Panc1 (cell line): ENCODE measurements at regions not wholly inside any gene's neighbourhood (a gene's known extent, or its start where the extent isn't known, plus 50 kb on each side); places are given as distances from the start of the nearest gene placed in this dataset.

Source experiments
- ATAC-seq: fragments of 200-7000 bp; cut with Tn5 transposase; 2 replicates; pipeline ENCODE4 v1.9.1; 2020; ENCODE audit warnings: mild to moderate bottlenecking, moderate library complexity
- BruUV-seq: library from RNA; stranded (reverse); fragments of 400-500 nt; replicated peaks from 2 replicates; lab custom pipeline; 2021; lab: Mats Ljungman, UMichigan
- CTCF ChIA-PET: fragments of 300-600 bp; sonication (Branson Sonifier 250); formaldehyde crosslinking; loops from one replicate; lab custom pipeline; 2022; ENCODE audit warnings: antibody characterized with exemption; lab: Charles Lee
- POLR2A ChIA-PET: fragments of 300-600 bp; sonication (Branson Sonifier 250); formaldehyde crosslinking; loops from one replicate; lab custom pipeline; 2022; ENCODE audit warnings: antibody characterized with exemption; lab: Charles Lee
- DNase-seq: peaks from one replicate; pipeline ENCODE4 v3.0.0-alpha.2; 2010; ENCODE audit warnings: low read depth, low spot score
- H3K27ac ChIP-seq: 2 replicates; pipeline ENCODE4 v1.5.1; 2011; ENCODE audit warnings: mild to moderate bottlenecking, low read length, inconsistent platforms
- H3K27me3 ChIP-seq: fragments of 200-500 bp; sonication (Bioruptor generic); 2 replicates; pipeline ENCODE4 v1.6.0; 2014; ENCODE audit warnings: low read length, inconsistent platforms; ENCODE audit not compliant: control insufficient read depth, insufficient read depth
- H3K36me3 ChIP-seq: fragments of 200-500 bp; sonication (Bioruptor generic); 2 replicates; pipeline ENCODE4 v1.5.1; 2014; ENCODE audit warnings: inconsistent platforms, mild to moderate bottlenecking, low read length, moderate library complexity; ENCODE audit not compliant: control insufficient read depth, insufficient read depth
- H3K4me1 ChIP-seq: 2 replicates; pipeline ENCODE4 v1.5.1; 2011; ENCODE audit warnings: inconsistent platforms, mild to moderate bottlenecking, low read length, moderate library complexity; ENCODE audit not compliant: control insufficient read depth, insufficient read depth
- H3K4me3 ChIP-seq, 2 experiments: 2 replicates each; pipeline ENCODE4 v1.5.1; 2011 to 2012; ENCODE audit warnings: low read depth in 2 of 2, low read length in 2 of 2, mild to moderate bottlenecking in 2 of 2, inconsistent platforms in 1 of 2, moderate library complexity in 1 of 2
- H3K9me3 ChIP-seq: fragments of 200-500 bp; sonication (Bioruptor generic); 2 replicates; pipeline ENCODE4 v1.5.1; 2014; ENCODE audit warnings: low read depth, mild to moderate bottlenecking, inconsistent platforms, low read length, moderate library complexity; ENCODE audit not compliant: control insufficient read depth, insufficient read depth
- POLR2AphosphoS5 ChIP-seq: IDR thresholded peaks from 2 replicates; pipeline ENCODE4 v1.6.1; 2012; ENCODE audit warnings: mild to moderate bottlenecking, low read depth, low read length, moderate library complexity
- SIN3A ChIP-seq: IDR thresholded peaks from 2 replicates; pipeline ENCODE4 v1.6.1; 2012; ENCODE audit warnings: low read depth, mild to moderate bottlenecking, low read length, moderate library complexity, borderline replicate concordance; ENCODE audit not compliant: insufficient read depth
- TCF7L2 ChIP-seq: IDR thresholded peaks from 2 replicates; pipeline ENCODE4 v1.6.1; 2011; ENCODE audit warnings: mild to moderate bottlenecking, low read depth, low read length, inconsistent platforms
- in situ Hi-C: cut with HindIII; loops from 2 replicates; pipeline ENCODE4 v1.10.0; 2016; ENCODE audit warnings: low sequenced_read_pairs, low pct_unique_long_range_greater_than_20kb
- intact Hi-C: fragments of 100-400 bp; cut with micrococcal nuclease; formaldehyde crosslinking; loops from one replicate; pipeline ENCODE4 v1.10.0; 2022; ENCODE audit not compliant: unreplicated experiment
- TF ChIP-seq, protein P1 (sequence below), 2 experiments: IDR thresholded peaks; 2 replicates each; pipeline ENCODE4 v1.6.1; 2011 to 2012; ENCODE audit warnings: low read depth in 2 of 2, control low read depth in 1 of 2, low read length in 1 of 2, mild to moderate bottlenecking in 1 of 2, moderate library complexity in 1 of 2; ENCODE audit not compliant: insufficient read depth in 1 of 2
- TF ChIP-seq, protein P2 (sequence below): fragments of 450-650 bp; IDR thresholded peaks from 2 replicates; pipeline ENCODE4 v1.5.1; 2017; ENCODE audit warnings: mild to moderate bottlenecking

DNA sequence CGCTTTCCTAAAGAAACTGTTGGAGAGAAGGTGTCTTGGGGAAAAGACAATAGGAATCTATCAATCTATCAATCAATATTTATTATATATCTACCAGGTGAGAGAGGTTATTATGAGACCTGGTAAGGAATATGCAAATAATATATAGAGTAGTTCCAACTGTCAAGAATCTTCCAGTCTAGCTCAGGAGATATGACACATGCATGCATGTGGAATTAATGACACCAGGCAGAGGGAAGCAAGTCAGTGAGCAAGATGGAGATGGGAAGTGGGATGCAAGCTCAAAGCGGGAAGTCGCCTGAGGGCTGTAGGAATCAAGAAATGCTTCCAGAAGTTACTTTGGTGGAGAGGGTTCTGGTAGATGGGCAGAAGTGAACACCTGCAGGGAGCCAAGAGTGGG, 187.4 kb upstream of the NRP1 start:
- ChIA-PET CTCF (no interaction called here), POLR2A (no interaction called here)

DNA sequence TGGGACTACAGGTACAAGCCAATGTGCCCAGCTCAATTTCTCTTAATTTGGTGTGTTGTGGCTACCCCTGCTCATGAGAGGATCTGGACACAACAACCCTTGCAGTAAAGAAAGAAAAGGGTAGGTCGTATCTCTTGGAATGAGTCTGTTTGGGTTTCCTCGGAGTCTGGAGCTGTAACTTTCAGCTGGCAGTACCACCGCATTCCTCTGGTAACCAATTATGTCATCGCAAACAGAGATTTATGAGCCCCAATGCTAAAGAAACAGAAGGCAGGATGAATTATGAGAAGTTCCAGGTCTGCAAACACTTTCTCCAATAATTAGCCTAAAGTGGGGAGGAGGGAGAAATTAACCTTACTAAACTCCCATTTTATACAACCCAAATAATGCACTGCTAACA, 186.6 kb upstream of the NRP1 start:
- DNase-seq (no peak), ATAC-seq (no peak)
- no peak overlapping the region for H3K27ac ChIP-seq
- H3K36me3 ChIP-seq = no peaks in the 10 kb centered on the region
- TF ChIP-seq POLR2AphosphoS5 (no peak), SIN3A (no peak), TCF7L2 (no peak)
- TF ChIP-seq, protein P1, sequence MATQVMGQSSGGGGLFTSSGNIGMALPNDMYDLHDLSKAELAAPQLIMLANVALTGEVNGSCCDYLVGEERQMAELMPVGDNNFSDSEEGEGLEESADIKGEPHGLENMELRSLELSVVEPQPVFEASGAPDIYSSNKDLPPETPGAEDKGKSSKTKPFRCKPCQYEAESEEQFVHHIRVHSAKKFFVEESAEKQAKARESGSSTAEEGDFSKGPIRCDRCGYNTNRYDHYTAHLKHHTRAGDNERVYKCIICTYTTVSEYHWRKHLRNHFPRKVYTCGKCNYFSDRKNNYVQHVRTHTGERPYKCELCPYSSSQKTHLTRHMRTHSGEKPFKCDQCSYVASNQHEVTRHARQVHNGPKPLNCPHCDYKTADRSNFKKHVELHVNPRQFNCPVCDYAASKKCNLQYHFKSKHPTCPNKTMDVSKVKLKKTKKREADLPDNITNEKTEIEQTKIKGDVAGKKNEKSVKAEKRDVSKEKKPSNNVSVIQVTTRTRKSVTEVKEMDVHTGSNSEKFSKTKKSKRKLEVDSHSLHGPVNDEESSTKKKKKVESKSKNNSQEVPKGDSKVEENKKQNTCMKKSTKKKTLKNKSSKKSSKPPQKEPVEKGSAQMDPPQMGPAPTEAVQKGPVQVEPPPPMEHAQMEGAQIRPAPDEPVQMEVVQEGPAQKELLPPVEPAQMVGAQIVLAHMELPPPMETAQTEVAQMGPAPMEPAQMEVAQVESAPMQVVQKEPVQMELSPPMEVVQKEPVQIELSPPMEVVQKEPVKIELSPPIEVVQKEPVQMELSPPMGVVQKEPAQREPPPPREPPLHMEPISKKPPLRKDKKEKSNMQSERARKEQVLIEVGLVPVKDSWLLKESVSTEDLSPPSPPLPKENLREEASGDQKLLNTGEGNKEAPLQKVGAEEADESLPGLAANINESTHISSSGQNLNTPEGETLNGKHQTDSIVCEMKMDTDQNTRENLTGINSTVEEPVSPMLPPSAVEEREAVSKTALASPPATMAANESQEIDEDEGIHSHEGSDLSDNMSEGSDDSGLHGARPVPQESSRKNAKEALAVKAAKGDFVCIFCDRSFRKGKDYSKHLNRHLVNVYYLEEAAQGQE (IDR thresholded peaks at IDR 0.05; ENCODE audit: insufficient read depth in 1 of 2, low read depth in 2 of 2, low read length in 1 of 2) = no peak
- TF ChIP-seq, protein P2, sequence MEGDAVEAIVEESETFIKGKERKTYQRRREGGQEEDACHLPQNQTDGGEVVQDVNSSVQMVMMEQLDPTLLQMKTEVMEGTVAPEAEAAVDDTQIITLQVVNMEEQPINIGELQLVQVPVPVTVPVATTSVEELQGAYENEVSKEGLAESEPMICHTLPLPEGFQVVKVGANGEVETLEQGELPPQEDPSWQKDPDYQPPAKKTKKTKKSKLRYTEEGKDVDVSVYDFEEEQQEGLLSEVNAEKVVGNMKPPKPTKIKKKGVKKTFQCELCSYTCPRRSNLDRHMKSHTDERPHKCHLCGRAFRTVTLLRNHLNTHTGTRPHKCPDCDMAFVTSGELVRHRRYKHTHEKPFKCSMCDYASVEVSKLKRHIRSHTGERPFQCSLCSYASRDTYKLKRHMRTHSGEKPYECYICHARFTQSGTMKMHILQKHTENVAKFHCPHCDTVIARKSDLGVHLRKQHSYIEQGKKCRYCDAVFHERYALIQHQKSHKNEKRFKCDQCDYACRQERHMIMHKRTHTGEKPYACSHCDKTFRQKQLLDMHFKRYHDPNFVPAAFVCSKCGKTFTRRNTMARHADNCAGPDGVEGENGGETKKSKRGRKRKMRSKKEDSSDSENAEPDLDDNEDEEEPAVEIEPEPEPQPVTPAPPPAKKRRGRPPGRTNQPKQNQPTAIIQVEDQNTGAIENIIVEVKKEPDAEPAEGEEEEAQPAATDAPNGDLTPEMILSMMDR = no peak
- BruUV-seq = no TSS peak
- 0 out of 2 replicates have a peak, but pooled peaks cover 3% of the 10 kb centered on the region for H3K4me1 ChIP-seq
- in situ Hi-C loops (no loop called here), intact Hi-C loops (no loop called here)
- no peaks in the 10 kb centered on the region for H3K9me3 ChIP-seq
- H3K4me3 ChIP-seq = no peak overlapping the region
- ChIA-PET POLR2A (no interaction called here), CTCF (no interaction called here)
- no peaks in the 10 kb centered on the region for H3K27me3 ChIP-seq

More for the DNA sequence above, 187.4 kb upstream of the NRP1 start:
- ATAC-seq (no peak), DNase-seq (no peak)
- Histone ChIP-seq H3K27me3 (no peaks in the 10 kb centered on the region), H3K27ac (no peak overlapping the region), H3K4me3 (no peak overlapping the region), H3K4me1 (0 out of 2 replicates have a peak, but pooled peaks cover 3% of the 10 kb centered on the region), H3K36me3 (no peaks in the 10 kb centered on the region), H3K9me3 (no peaks in the 10 kb centered on the region)
- in situ Hi-C loops (no loop called here), intact Hi-C loops (no loop called here)
- no peak for TF ChIP-seq POLR2AphosphoS5
- TF ChIP-seq TCF7L2 = no peak
- TF ChIP-seq, protein P2 = no peak
- no peak for TF ChIP-seq SIN3A
- TF ChIP-seq, protein P1 (IDR thresholded peaks at IDR 0.05; ENCODE audit: insufficient read depth in 1 of 2, low read depth in 2 of 2, low read length in 1 of 2) = no peak
- BruUV-seq = no TSS peak
